ENCODE measurements at regions not wholly inside any gene's neighbourhood (a gene's known extent, or its start where the extent isn't known, plus 50 kb on each side); places are given as distances from the start of the nearest gene placed in this dataset.

GRCh38 chr2:234273887-234274584, 222.8 kb downstream of the ARL4C start:
- no peak for DNase-seq
- peaks cover 5% of the 10 kb centered on the region for H3K36me3 Mint-ChIP-seq (ENCODE audit: insufficient read depth, unreplicated experiment)
- CTCF ChIA-PET: no interaction called here
- H3K27ac Mint-ChIP-seq (ENCODE audit: unreplicated experiment): no peak overlapping the region
- H3K27me3 Mint-ChIP-seq (ENCODE audit: unreplicated experiment): no peaks in the 10 kb centered on the region
- TF ChIP-seq CTCF (IDR thresholded peaks at IDR 0.05; ENCODE audit: unreplicated experiment): no peak
- peaks cover 29% of the 10 kb centered on the region for H3K4me1 Mint-ChIP-seq (ENCODE audit: low read depth, unreplicated experiment)
- intact Hi-C loops (cut with micrococcal nuclease; ENCODE audit: unreplicated experiment): no loop called here
- H3K9me3 Mint-ChIP-seq (ENCODE audit: low read depth, unreplicated experiment): no peaks in the 10 kb centered on the region
- H3K4me3 Mint-ChIP-seq (ENCODE audit: low read depth, unreplicated experiment): no peak overlapping the region
- BruUV-seq (replicated peaks): no TSS peak

GRCh38 chr2:234272069-234272850, 221.8 kb downstream of the SPP2 start:
- no peak for DNase-seq
- H3K27ac Mint-ChIP-seq (ENCODE audit: unreplicated experiment): no peak overlapping the region
- peaks cover 5% of the 10 kb centered on the region for H3K36me3 Mint-ChIP-seq (ENCODE audit: insufficient read depth, unreplicated experiment)
- TF ChIP-seq CTCF (IDR thresholded peaks at IDR 0.05; ENCODE audit: unreplicated experiment): no peak
- H3K9me3 Mint-ChIP-seq (ENCODE audit: low read depth, unreplicated experiment): no peaks in the 10 kb centered on the region
- CTCF ChIA-PET: no interaction called here
- intact Hi-C loops (cut with micrococcal nuclease; ENCODE audit: unreplicated experiment): no loop called here
- no peak overlapping the region for H3K4me3 Mint-ChIP-seq (ENCODE audit: low read depth, unreplicated experiment)
- H3K27me3 Mint-ChIP-seq (ENCODE audit: unreplicated experiment): no peaks in the 10 kb centered on the region
- H3K4me1 Mint-ChIP-seq (ENCODE audit: low read depth, unreplicated experiment): peaks cover 29% of the 10 kb centered on the region
- BruUV-seq (replicated peaks): no TSS peak

- BruUV-seq (replicated peaks): no TSS peak
- intact Hi-C loops (cut with micrococcal nuclease; ENCODE audit: unreplicated experiment): no loop called here
- H3K36me3 Mint-ChIP-seq (ENCODE audit: insufficient read depth, unreplicated experiment): peaks cover 5% of the 10 kb centered on the region
- no peak for TF ChIP-seq CTCF (IDR thresholded peaks at IDR 0.05; ENCODE audit: unreplicated experiment)
- CTCF ChIA-PET: interaction anchor here (0.9 to 1.0 kb wide), 2 partner anchors 9 to 231 kb away, joined by 3 read pairs; no protein-coding TSS in a partner anchor
- H3K27me3 Mint-ChIP-seq (ENCODE audit: unreplicated experiment): no peaks in the 10 kb centered on the region
- H3K9me3 Mint-ChIP-seq (ENCODE audit: low read depth, unreplicated experiment): no peaks in the 10 kb centered on the region
- H3K27ac Mint-ChIP-seq (ENCODE audit: unreplicated experiment): no peak overlapping the region
- no peak overlapping the region for H3K4me3 Mint-ChIP-seq (ENCODE audit: low read depth, unreplicated experiment)
- no peak for DNase-seq
- peaks cover 29% of the 10 kb centered on the region for H3K4me1 Mint-ChIP-seq (ENCODE audit: low read depth, unreplicated experiment)
Observed at GRCh38 chr2:234271338-234271737, 220.8 kb downstream of the SPP2 start.

- peaks cover 5% of the 10 kb centered on the region for H3K36me3 Mint-ChIP-seq (ENCODE audit: insufficient read depth, unreplicated experiment)
- CTCF ChIA-PET: no interaction called here
- H3K4me1 Mint-ChIP-seq (ENCODE audit: low read depth, unreplicated experiment): peaks cover 35% of the 10 kb centered on the region
- no peak overlapping the region for H3K4me3 Mint-ChIP-seq (ENCODE audit: low read depth, unreplicated experiment)
- H3K27ac Mint-ChIP-seq (ENCODE audit: unreplicated experiment): no peak overlapping the region
- no peaks in the 10 kb centered on the region for H3K27me3 Mint-ChIP-seq (ENCODE audit: unreplicated experiment)
- TF ChIP-seq CTCF (IDR thresholded peaks at IDR 0.05; ENCODE audit: unreplicated experiment): no peak
- no peak for DNase-seq
- intact Hi-C loops (cut with micrococcal nuclease; ENCODE audit: unreplicated experiment): no loop called here
- no peaks in the 10 kb centered on the region for H3K9me3 Mint-ChIP-seq (ENCODE audit: low read depth, unreplicated experiment)
- BruUV-seq (replicated peaks): no TSS peak
Observed at GRCh38 chr2:234269769-234270204, 219.3 kb downstream of the SPP2 start.

All from Calu3 (cell line).